Trophoblast cell (in vitro differentiated cells and primary cell): ENCODE measurements at regions not wholly inside any gene's neighbourhood (a gene's known extent, or its start where the extent isn't known, plus 50 kb on each side); places are given as distances from the start of the nearest gene placed in this dataset.

Experiments
- DNase-seq, 2 donors: peaks; one replicate each; pipeline ENCODE4 v3.0.0-alpha.2; 2016
- H2AFZ ChIP-seq: 2 replicates; pipeline ENCODE4 v1.6.1; 2013; ENCODE audit warnings: low read length, moderate library complexity, mild to moderate bottlenecking; ENCODE audit not compliant: insufficient read depth, poor library complexity
- H2AK5ac ChIP-seq: 2 replicates; pipeline ENCODE4 v1.6.1; 2013; ENCODE audit warnings: mild to moderate bottlenecking, low read length
- H2BK120ac ChIP-seq: 2 replicates; pipeline ENCODE4 v1.6.1; 2013; ENCODE audit warnings: low read length, mild to moderate bottlenecking, moderate library complexity; ENCODE audit not compliant: insufficient read depth, poor library complexity
- H2BK12ac ChIP-seq: 2 replicates; pipeline ENCODE4 v1.6.1; 2013; ENCODE audit warnings: mild to moderate bottlenecking, low read length, moderate library complexity
- H2BK5ac ChIP-seq: 2 replicates; pipeline ENCODE4 v1.6.1; 2013; ENCODE audit warnings: low read length, low read depth, moderate library complexity, mild to moderate bottlenecking; ENCODE audit not compliant: poor library complexity
- H3K14ac ChIP-seq: 2 replicates; pipeline ENCODE4 v1.6.1; 2013; ENCODE audit warnings: mild to moderate bottlenecking, low read length
- H3K18ac ChIP-seq: 2 replicates; pipeline ENCODE4 v1.6.1; 2013; ENCODE audit warnings: mild to moderate bottlenecking, low read length
- H3K23ac ChIP-seq: 2 replicates; pipeline ENCODE4 v1.6.1; 2013; ENCODE audit warnings: low read length
- H3K27ac ChIP-seq: 2 replicates; pipeline ENCODE4 v1.5.1; 2013; ENCODE audit warnings: low read depth, mild to moderate bottlenecking, inconsistent platforms, low read length, moderate library complexity
- H3K27me3 ChIP-seq: 2 replicates; pipeline ENCODE4 v1.6.1; 2013; ENCODE audit warnings: inconsistent platforms, mild to moderate bottlenecking, low read length, moderate library complexity; ENCODE audit not compliant: insufficient read depth
- H3K36me3 ChIP-seq, 2 experiments: 1 replicate in 1 of 2; 2 replicates in 1 of 2; pipeline ENCODE4 v1.6.1; 2013; ENCODE audit warnings: low read length in 2 of 2, mild to moderate bottlenecking in 2 of 2, moderate library complexity in 1 of 2; ENCODE audit not compliant: insufficient read depth in 2 of 2, control insufficient read depth in 1 of 2
- H3K4ac ChIP-seq: 2 replicates; pipeline ENCODE4 v1.6.1; 2013; ENCODE audit warnings: low read depth, mild to moderate bottlenecking, low read length, moderate library complexity
- H3K4me1 ChIP-seq, 2 experiments: 1 replicate in 1 of 2; 2 replicates in 1 of 2; pipeline ENCODE4 v1.6.1; 2013; ENCODE audit warnings: low read length in 2 of 2, mild to moderate bottlenecking in 2 of 2, moderate library complexity in 1 of 2; ENCODE audit not compliant: insufficient read depth in 2 of 2, control insufficient read depth in 1 of 2
- H3K4me2 ChIP-seq: 2 replicates; pipeline ENCODE4 v1.6.1; 2013; ENCODE audit warnings: inconsistent platforms, mild to moderate bottlenecking, low read length, moderate library complexity
- H3K4me3 ChIP-seq: 2 replicates; pipeline ENCODE4 v1.5.1; 2013; ENCODE audit warnings: mild to moderate bottlenecking, low read depth, low read length, inconsistent platforms
- H3K79me1 ChIP-seq: one replicate; pipeline ENCODE4 v1.6.1; 2013; ENCODE audit warnings: low read length
- H3K79me2 ChIP-seq: 2 replicates; pipeline ENCODE4 v1.6.1; 2013; ENCODE audit warnings: low read length, mild to moderate bottlenecking; ENCODE audit not compliant: control insufficient read depth, insufficient read depth, poor library complexity
- H3K9ac ChIP-seq: 2 replicates; pipeline ENCODE4 v1.6.1; 2013; ENCODE audit warnings: mild to moderate bottlenecking, low read length
- H3K9me3 ChIP-seq: 2 replicates; pipeline ENCODE4 v1.6.1; 2013; ENCODE audit warnings: low read depth, mild to moderate bottlenecking, control low read depth, inconsistent platforms, low read length; ENCODE audit not compliant: insufficient read depth
- H4K12ac ChIP-seq: 2 replicates; pipeline ENCODE4 v1.6.1; 2013; ENCODE audit warnings: low read depth, mild to moderate bottlenecking, low read length, moderate library complexity
- H4K8ac ChIP-seq: 2 replicates; pipeline ENCODE4 v1.6.1; 2013; ENCODE audit warnings: low read depth, mild to moderate bottlenecking, low read length, moderate library complexity
- H4K91ac ChIP-seq: one replicate; pipeline ENCODE4 v1.6.1; 2013; ENCODE audit warnings: low read depth, mild to moderate bottlenecking, low read length, moderate library complexity
- WGBS: extraction: QIAGEN DNeasy Blood & Tissue Kit; methylation state at CpG from one replicate; pipeline ENCODE4 v1.1.7; 2013; ENCODE audit warnings: missing lambda C conversion rate; ENCODE audit not compliant: insufficient read length, insufficient coverage; ENCODE audit errors: extremely low coverage; 5-methylcytosine and 5-hydroxymethylcytosine counted together

GRCh38 chr7:83850125-83850524 is 201.2 kb upstream of the SEMA3E start:
- WGBS, result no CpG with 5 or more reads among the region's 3 CpGs
- no peak overlapping the region for H3K18ac ChIP-seq

GRCh38 chr7:83849131-83849530 is 200.2 kb upstream of the SEMA3E start:
- no peak overlapping the region for H3K18ac ChIP-seq
- H4K8ac ChIP-seq, result no peak overlapping the region
- H3K23ac ChIP-seq, result no peak overlapping the region
- no peak overlapping the region for H3K4me2 ChIP-seq
- no peak overlapping the region for H3K27ac ChIP-seq
- H2BK120ac ChIP-seq, result no peak overlapping the region
- no peak overlapping the region for H2AFZ ChIP-seq
- no peak overlapping the region for H3K4ac ChIP-seq
- H3K36me3 ChIP-seq, result no peaks in the 10 kb centered on the region
- H2BK12ac ChIP-seq, result no peak overlapping the region
- DNase-seq, result no peak
- no peak overlapping the region for H3K14ac ChIP-seq
- H3K79me2 ChIP-seq, result no peaks in the 10 kb centered on the region
- H3K79me1 ChIP-seq, result no peaks in the 10 kb centered on the region
- no peak overlapping the region for H4K12ac ChIP-seq
- no peak overlapping the region for H3K9ac ChIP-seq
- no peak overlapping the region for H2AK5ac ChIP-seq
- H3K4me3 ChIP-seq, result no peak overlapping the region
- WGBS, result no CpG with 5 or more reads among the region's 3 CpGs
- no peaks in the 10 kb centered on the region for H3K27me3 ChIP-seq
- no peaks in the 10 kb centered on the region for H3K9me3 ChIP-seq
- H3K4me1 ChIP-seq, result no peaks in the 10 kb centered on the region
- no peak overlapping the region for H2BK5ac ChIP-seq
- no peak overlapping the region for H4K91ac ChIP-seq

More at GRCh38 chr7:83850125-83850524, 201.2 kb upstream of the SEMA3E start:
- H3K27ac ChIP-seq, result no peak overlapping the region
- no peak overlapping the region for H2BK5ac ChIP-seq
- no peak overlapping the region for H3K23ac ChIP-seq
- no peak for DNase-seq
- H2BK12ac ChIP-seq, result no peak overlapping the region
- no peaks in the 10 kb centered on the region for H3K36me3 ChIP-seq
- H3K27me3 ChIP-seq, result no peaks in the 10 kb centered on the region
- no peak overlapping the region for H4K8ac ChIP-seq
- H2AFZ ChIP-seq, result no peak overlapping the region
- H4K12ac ChIP-seq, result no peak overlapping the region
- no peaks in the 10 kb centered on the region for H3K4me1 ChIP-seq
- no peak overlapping the region for H3K4me3 ChIP-seq
- no peak overlapping the region for H3K9ac ChIP-seq
- H3K14ac ChIP-seq, result no peak overlapping the region
- H3K4ac ChIP-seq, result no peak overlapping the region
- H3K9me3 ChIP-seq, result no peaks in the 10 kb centered on the region
- H3K79me2 ChIP-seq, result no peaks in the 10 kb centered on the region
- no peak overlapping the region for H3K4me2 ChIP-seq
- H2AK5ac ChIP-seq, result no peak overlapping the region
- H4K91ac ChIP-seq, result no peak overlapping the region
- no peaks in the 10 kb centered on the region for H3K79me1 ChIP-seq
- H2BK120ac ChIP-seq, result no peak overlapping the region

- no peak overlapping the region for H3K23ac ChIP-seq
- H3K79me2 ChIP-seq, result no peaks in the 10 kb centered on the region
- H3K4ac ChIP-seq, result no peak overlapping the region
- H4K8ac ChIP-seq, result no peak overlapping the region
- H2BK5ac ChIP-seq, result no peak overlapping the region
- H3K9ac ChIP-seq, result no peak overlapping the region
- no peaks in the 10 kb centered on the region for H3K9me3 ChIP-seq
- H3K36me3 ChIP-seq, result no peaks in the 10 kb centered on the region
- H2AFZ ChIP-seq, result no peak overlapping the region
- H2BK120ac ChIP-seq, result no peak overlapping the region
- no peak overlapping the region for H4K12ac ChIP-seq
- no peak overlapping the region for H3K27ac ChIP-seq
- H3K14ac ChIP-seq, result no peak overlapping the region
- no peaks in the 10 kb centered on the region for H3K79me1 ChIP-seq
- no peak overlapping the region for H2AK5ac ChIP-seq
- DNase-seq, result no peak
- no peak overlapping the region for H3K4me2 ChIP-seq
- H3K4me1 ChIP-seq, result no peaks in the 10 kb centered on the region
- WGBS, result no CpG with 5 or more reads among the region's 6 CpGs
- H3K27me3 ChIP-seq, result no peaks in the 10 kb centered on the region
- no peak overlapping the region for H3K18ac ChIP-seq
- H3K4me3 ChIP-seq, result no peak overlapping the region
- no peak overlapping the region for H2BK12ac ChIP-seq
- H4K91ac ChIP-seq, result no peak overlapping the region
Observed at GRCh38 chr7:83842894-83843293, 194.0 kb upstream of the SEMA3E start.

- WGBS, result no CpG with 5 or more reads among the region's 1 CpG
Observed at GRCh38 chr7:83837683-83838082, 188.7 kb upstream of the SEMA3E start.

More at GRCh38 chr7:83837683-83838082, 188.7 kb upstream of the SEMA3E start:
- Histone ChIP-seq H3K9ac (no peak overlapping the region), H3K4me3 (no peak overlapping the region), H2BK5ac (no peak overlapping the region), H3K4me1 (no peaks in the 10 kb centered on the region), H2AFZ (no peak overlapping the region), H3K18ac (no peak overlapping the region), H3K9me3 (no peaks in the 10 kb centered on the region), H3K4me2 (no peak overlapping the region), H4K91ac (no peak overlapping the region), H2AK5ac (no peak overlapping the region), H3K27me3 (no peaks in the 10 kb centered on the region), H3K14ac (no peak overlapping the region), H4K8ac (no peak overlapping the region), H3K27ac (no peak overlapping the region), H4K12ac (no peak overlapping the region), H2BK120ac (no peak overlapping the region), H2BK12ac (no peak overlapping the region), H3K36me3 (no peaks in the 10 kb centered on the region), H3K79me2 (no peaks in the 10 kb centered on the region), H3K79me1 (no peaks in the 10 kb centered on the region), H3K23ac (no peak overlapping the region), H3K4ac (no peak overlapping the region)
- no peak for DNase-seq
